ENCODE measurements at regions not wholly inside any gene's neighbourhood (a gene's known extent, or its start where the extent isn't known, plus 50 kb on each side); places are given as distances from the start of the nearest gene placed in this dataset.

- Histone ChIP-seq H3K4me1 (ENCODE audit: control insufficient read depth, low read length) (no peaks in the 10 kb centered on the region), H3K4me2 (ENCODE audit: low read length) (no peak overlapping the region), H3K36me3 (ENCODE audit: control insufficient read depth, low read length) (no peaks in the 10 kb centered on the region), H3K27me3 (ENCODE audit: control insufficient read depth, low read length) (no peaks in the 10 kb centered on the region), H3K4me3 (ENCODE audit: low read length) (no peak overlapping the region), H3K79me2 (ENCODE audit: control insufficient read depth, low read length) (no peaks in the 10 kb centered on the region), H4K20me1 (ENCODE audit: control insufficient read depth, insufficient read depth, low read depth, low read length) (no peaks in the 10 kb centered on the region), H3K9me3 (ENCODE audit: control insufficient read depth, insufficient read depth, low read length) (no peaks in the 10 kb centered on the region), H3K27ac (ENCODE audit: low read depth, low read length) (no peak overlapping the region), H3K9me2 (replicated peaks; ENCODE audit: control insufficient read depth, low read length) (no peaks in the 10 kb centered on the region), H3F3A (ENCODE audit: control insufficient read depth, insufficient read depth) (no peaks in the 10 kb centered on the region)
- TF ChIP-seq EZH2phosphoT487 (IDR thresholded peaks at IDR 0.05; ENCODE audit: borderline replicate concordance, low read length) (no peak), CTCF (IDR thresholded peaks at IDR 0.05; ENCODE audit: low read depth, low read length, poor library complexity, severe bottlenecking) (no peak)
These were observed 573.3 kb downstream of the PKHD1 start for GRCh38 chr6:51513891-51514747.

GRCh38 chr6:51514748-51515402, 572.5 kb downstream of the PKHD1 start:
- Histone ChIP-seq H3K4me1 (ENCODE audit: control insufficient read depth, low read length) (no peaks in the 10 kb centered on the region), H3K4me3 (ENCODE audit: low read length) (no peak overlapping the region), H3F3A (ENCODE audit: control insufficient read depth, insufficient read depth) (no peaks in the 10 kb centered on the region), H3K36me3 (ENCODE audit: control insufficient read depth, low read length) (no peaks in the 10 kb centered on the region), H3K4me2 (ENCODE audit: low read length) (no peak overlapping the region), H3K9me3 (ENCODE audit: control insufficient read depth, insufficient read depth, low read length) (no peaks in the 10 kb centered on the region), H3K9me2 (replicated peaks; ENCODE audit: control insufficient read depth, low read length) (no peaks in the 10 kb centered on the region), H3K27ac (ENCODE audit: low read depth, low read length) (no peak overlapping the region), H3K79me2 (ENCODE audit: control insufficient read depth, low read length) (no peaks in the 10 kb centered on the region), H4K20me1 (ENCODE audit: control insufficient read depth, insufficient read depth, low read depth, low read length) (no peaks in the 10 kb centered on the region), H3K27me3 (ENCODE audit: control insufficient read depth, low read length) (no peaks in the 10 kb centered on the region)
- TF ChIP-seq CTCF (IDR thresholded peaks at IDR 0.05; ENCODE audit: low read depth, low read length, poor library complexity, severe bottlenecking) = no peak
- TF ChIP-seq EZH2phosphoT487 (IDR thresholded peaks at IDR 0.05; ENCODE audit: borderline replicate concordance, low read length) = no peak

GRCh38 chr6:51526049-51526448, 561.4 kb downstream of the PKHD1 start:
- H3K79me2 ChIP-seq (ENCODE audit: control insufficient read depth, low read length) = no peaks in the 10 kb centered on the region
- H3K4me3 ChIP-seq (ENCODE audit: low read length) = no peak overlapping the region
- H3K4me1 ChIP-seq (ENCODE audit: control insufficient read depth, low read length) = no peaks in the 10 kb centered on the region
- H3K9me3 ChIP-seq (ENCODE audit: control insufficient read depth, insufficient read depth, low read length) = no peaks in the 10 kb centered on the region
- H3K9me2 ChIP-seq (replicated peaks; ENCODE audit: control insufficient read depth, low read length) = no peaks in the 10 kb centered on the region
- no peaks in the 10 kb centered on the region for H3K27me3 ChIP-seq (ENCODE audit: control insufficient read depth, low read length)
- H3F3A ChIP-seq (ENCODE audit: control insufficient read depth, insufficient read depth) = no peaks in the 10 kb centered on the region
- no peak overlapping the region for H3K27ac ChIP-seq (ENCODE audit: low read depth, low read length)
- H3K36me3 ChIP-seq (ENCODE audit: control insufficient read depth, low read length) = no peaks in the 10 kb centered on the region
- TF ChIP-seq EZH2phosphoT487 (IDR thresholded peaks at IDR 0.05; ENCODE audit: borderline replicate concordance, low read length) (no peak), CTCF (IDR thresholded peaks at IDR 0.05; ENCODE audit: low read depth, low read length, poor library complexity, severe bottlenecking) (no peak)
- H3K4me2 ChIP-seq (ENCODE audit: low read length) = no peak overlapping the region
- no peaks in the 10 kb centered on the region for H4K20me1 ChIP-seq (ENCODE audit: control insufficient read depth, insufficient read depth, low read depth, low read length)
